Astrocyte (in vitro differentiated cells and primary cell): ENCODE measurements at regions not wholly inside any gene's neighbourhood (a gene's known extent, or its start where the extent isn't known, plus 50 kb on each side); places are given as distances from the start of the nearest gene placed in this dataset.

Experiments
- CTCF ChIP-seq: IDR thresholded peaks from 2 replicates; pipeline ENCODE4 v1.5.1; 2011; ENCODE audit warnings: low read depth, mild to moderate bottlenecking, inconsistent platforms, low read length, moderate library complexity; ENCODE audit not compliant: insufficient read depth
- EZH2 ChIP-seq: IDR thresholded peaks from 2 replicates; pipeline ENCODE4 v1.6.1; 2012; ENCODE audit warnings: mild to moderate bottlenecking, low read length, inconsistent platforms; ENCODE audit not compliant: insufficient read depth

GRCh38 chr1:177780096-177780700 lies 189.7 kb downstream of the SEC16B start:
- TF ChIP-seq CTCF = peak; percentile 52
- TF ChIP-seq EZH2 = no peak
